Amniotic stem cell (primary cell): ENCODE measurements at regions not wholly inside any gene's neighbourhood (a gene's known extent, or its start where the extent isn't known, plus 50 kb on each side); places are given as distances from the start of the nearest gene placed in this dataset.
A peak's percentile ranks its signal among the peaks of the same experiment; 100 is the strongest.

ENCODE experiments used
- DNase-seq: peaks from one replicate; lab custom pipeline; 2025; lab: John Stamatoyannopoulos, UW

- DNase-seq, result no peak
Measured at GRCh38 chr6:7664003-7664402, 61.9 kb upstream of the BMP6 start.

- no peak for DNase-seq
Measured at GRCh38 chr6:7668936-7669335, 57.0 kb upstream of the BMP6 start.

- no peak for DNase-seq
Measured at GRCh38 chr6:7669742-7670141, 56.2 kb upstream of the BMP6 start.

GRCh38 chr6:7671076-7671475, 54.8 kb upstream of the BMP6 start:
- DNase-seq, result peak; percentile 22

GRCh38 chr6:7671581-7671980, 54.3 kb upstream of the BMP6 start:
- no peak for DNase-seq

- no peak for DNase-seq
Measured at GRCh38 chr6:7672066-7673062, 53.5 kb upstream of the BMP6 start.

DNA sequence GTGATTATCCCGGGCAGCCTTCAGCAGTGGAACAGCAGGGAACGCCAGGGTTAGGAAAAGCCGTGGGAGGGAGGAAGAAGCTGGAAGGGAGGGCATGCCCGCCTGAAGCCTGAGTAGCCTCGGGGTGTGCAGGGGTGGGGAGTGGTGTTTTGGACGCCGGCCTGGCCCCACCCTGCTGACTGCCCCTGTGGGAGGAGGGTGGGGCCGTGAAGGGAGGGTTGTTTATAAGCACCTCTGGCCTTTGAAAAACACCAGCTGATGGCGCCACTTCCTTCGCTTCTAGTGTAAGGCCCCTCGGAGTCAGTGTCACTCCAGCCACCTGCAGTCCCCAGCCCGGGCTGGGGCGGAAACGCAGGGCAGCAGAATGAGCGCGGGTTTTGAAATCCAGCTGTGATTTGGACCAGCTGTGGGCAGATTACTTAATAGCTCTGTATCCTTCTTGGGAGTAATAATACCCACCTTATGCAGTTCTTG, 52.8 kb upstream of the BMP6 start:
- no peak for DNase-seq

DNA sequence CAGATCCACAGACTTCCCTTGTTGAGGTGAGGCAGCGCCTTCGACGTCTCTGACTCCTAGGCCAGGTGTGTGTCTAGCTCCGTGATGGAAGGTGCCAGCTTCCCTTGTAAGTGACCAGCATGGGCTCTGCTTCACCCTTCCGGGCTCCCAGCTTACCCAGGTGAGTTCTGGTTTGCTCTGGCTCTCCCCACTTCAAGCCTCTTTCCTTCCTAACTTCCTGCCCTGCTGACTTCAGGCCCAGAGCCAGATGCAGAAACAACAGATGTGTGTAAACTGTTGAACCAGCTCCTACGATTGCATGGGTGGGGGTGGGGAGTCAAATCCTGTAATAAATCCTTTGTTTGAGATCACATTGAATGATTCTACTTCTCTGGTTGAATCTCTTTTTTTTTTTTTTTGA, 51.6 kb upstream of the BMP6 start:
- DNase-seq, result no peak

DNA sequence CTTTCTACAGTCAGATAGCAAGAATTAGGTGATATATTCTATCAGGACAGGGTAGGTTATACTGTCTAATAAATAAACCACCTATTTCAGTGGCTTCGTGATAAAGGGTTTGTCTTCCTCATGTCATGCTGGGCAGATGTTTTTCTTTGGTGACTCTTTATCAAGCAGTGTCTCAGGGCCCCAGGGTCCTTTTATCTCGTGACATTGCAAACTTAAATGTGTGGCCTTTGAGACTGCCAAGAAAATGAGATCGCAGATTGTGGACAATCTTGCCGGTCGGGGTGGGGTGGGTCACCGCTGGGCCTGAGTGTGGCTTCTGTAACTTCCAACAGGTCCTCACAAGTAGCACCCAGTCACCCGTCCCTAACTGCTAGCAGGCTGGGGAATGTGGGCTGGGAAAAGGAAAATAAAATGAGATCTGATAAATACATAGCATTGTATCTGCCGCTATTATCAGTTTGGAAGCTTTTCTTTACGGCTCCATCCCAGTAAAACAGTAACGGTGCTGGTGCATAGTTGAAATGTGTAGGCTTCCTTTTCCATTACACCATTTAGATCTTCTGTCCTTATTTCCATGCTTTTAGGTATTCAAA, 50.5 kb upstream of the BMP6 start:
- no peak for DNase-seq
